Activated T-helper 9 cell treated with anti-CD3 and anti-CD28 coated beads, Interleukin-2, amount 50 U/mL, for 16 hours (primary cell): ENCODE measurements at regions not wholly inside any gene's neighbourhood (a gene's known extent, or its start where the extent isn't known, plus 50 kb on each side); places are given as distances from the start of the nearest gene placed in this dataset.

Experiments
- DNase-seq: peaks from one replicate; pipeline ENCODE4 v3.0.0-alpha.2; 2020; ENCODE audit warnings: low read depth

DNA sequence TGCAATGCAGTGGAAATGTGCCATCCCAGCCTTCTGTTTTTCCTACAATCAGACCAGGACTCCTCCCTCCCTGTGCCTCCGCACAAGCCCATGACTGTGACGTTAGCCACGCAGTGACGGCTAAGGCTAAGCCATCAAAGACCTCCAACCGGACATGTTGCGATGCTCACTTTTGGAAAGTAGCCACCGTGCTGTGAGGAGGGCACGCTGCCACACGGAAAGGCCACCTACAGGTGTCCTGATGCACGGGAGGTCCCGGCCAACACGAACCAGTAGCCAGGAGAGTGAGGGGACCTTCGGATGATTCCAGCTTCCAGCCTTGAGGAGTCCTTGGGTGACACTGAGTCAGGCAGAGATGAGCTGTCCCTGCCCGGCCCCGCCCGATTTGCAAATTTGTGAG, 53.9 kb downstream of the FOXL1 start:
- no peak for DNase-seq

DNA sequence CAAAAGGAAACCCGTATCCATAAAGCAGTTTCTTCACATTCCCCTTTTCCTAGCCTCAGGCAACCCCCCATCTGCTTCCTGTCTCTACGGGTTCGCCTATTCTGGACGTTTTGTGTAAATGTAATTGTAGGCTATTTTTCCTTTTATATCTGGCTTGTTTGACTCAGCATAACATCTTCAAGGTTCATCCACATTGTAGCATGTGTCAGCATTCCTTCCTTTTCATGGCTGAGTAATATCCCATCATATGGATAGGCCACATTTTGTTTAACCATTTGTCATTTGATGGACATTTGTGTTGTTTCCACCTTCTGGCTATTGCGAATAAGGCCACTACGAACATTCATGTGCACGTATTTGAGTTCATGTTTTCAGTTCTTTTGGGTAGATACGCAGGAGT, 54.6 kb downstream of the FOXL1 start:
- no peak for DNase-seq

DNA sequence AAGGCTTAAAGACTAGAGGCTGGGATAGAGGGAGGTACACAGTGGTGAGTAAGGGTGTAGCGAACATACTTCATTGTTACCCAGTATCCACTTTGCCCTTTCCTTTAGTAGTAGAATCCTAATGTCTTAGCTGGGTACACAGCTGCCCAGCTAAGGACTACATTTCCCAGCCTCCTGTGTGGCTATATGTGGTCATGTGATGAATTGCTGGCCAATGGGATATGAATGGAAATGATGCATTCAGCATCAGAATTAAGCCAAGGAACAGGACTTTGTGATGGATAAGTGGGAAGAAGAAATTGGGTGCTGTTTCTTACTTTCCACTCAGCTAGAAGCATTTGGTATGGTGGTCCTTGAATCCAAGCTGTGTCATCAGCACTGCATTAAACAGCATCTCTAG, 55.9 kb downstream of the FOXL1 start:
- DNase-seq: no peak

DNA sequence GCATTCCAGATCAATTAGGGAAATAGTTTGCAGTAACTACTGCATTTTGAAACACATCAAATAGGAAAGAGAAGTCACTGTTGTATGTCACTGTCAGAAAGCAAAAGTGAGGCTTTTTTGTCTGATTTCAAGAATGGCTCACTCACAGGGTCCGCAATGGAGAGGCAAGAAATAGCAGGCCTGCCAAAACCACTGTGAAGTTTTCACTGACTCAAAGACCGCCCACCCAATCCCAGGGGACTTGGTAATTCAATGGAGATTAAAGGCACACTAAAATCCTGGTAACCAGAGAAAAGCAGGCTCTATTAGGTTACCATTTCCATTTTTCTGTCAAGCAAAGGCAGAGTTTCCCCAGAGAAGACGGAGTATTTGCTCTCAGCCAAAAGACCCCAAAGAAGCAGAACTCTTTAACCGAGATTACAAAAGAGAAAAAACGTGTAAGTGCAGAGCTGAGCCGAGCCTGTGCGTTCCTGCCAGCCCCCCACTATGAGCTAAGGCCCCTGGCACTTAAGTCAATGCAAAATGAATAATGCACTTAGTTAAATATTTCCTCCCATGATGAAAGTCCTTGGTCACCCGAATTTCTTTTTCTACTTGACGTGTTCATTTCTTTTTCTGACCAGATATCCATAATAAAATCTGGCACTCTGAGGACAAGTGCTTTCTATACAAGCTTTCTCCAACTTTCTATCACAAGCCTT, 57.0 kb downstream of the FOXL1 start:
- DNase-seq: no peak

DNA sequence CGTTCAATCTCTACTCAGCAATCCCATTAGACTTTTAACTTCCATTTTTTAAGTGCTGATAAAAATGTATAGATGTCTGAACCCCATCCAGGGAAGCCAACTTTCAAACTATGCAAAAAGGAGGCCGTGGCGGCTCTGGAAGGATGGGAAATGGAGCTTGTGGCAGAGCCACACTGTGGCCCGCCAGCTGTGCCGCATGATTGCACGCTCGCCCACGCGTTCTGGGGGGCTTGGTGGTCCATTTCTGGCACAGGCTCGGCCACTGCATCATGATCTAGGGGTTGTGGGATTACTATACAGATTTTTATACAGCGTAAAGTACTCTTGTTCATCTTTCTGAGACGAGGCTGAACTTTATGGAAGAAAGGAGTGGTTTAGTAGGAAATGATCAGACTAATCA, 57.6 kb downstream of the FOXL1 start:
- DNase-seq: no peak

DNA sequence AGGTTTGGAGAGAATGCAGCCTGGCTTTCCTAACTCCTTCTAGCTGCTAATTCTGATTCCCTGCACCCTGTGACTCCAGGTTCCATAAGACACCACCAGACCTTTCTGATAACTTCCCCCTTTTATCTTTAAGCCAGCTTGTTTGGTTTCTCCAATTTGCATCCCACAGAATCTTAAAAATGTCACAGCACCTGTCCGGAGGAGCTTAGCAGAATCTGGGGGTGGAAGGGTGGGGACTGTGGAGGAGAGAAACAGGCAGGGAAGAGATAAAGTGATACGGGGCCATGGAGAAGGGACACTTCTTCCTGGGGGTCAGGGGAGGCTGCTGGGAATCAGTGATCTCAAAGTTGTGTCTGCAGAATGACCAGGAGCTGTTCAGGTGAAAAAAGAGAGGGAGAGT, 59.4 kb downstream of the FOXL1 start:
- DNase-seq: no peak

DNA sequence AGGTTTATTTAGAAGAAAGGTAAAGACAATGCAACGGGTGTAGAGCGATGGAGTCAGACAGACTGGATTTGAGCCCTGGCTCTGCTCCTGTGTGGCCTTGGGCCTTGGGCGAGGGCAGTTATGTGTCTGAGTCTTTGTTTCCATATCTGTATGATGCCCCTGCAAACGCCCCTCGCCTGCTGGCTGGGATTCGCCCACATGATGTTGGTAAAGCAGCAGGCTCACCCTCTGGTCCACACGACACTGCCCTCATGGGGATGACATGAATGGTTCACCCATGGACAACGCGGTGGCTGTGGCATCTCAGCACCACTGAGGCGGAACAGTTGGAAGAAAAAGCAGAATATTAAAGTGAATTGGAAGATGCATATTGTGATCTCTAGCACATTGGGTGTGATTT, 60.3 kb downstream of the FOXL1 start:
- DNase-seq: no peak

DNA sequence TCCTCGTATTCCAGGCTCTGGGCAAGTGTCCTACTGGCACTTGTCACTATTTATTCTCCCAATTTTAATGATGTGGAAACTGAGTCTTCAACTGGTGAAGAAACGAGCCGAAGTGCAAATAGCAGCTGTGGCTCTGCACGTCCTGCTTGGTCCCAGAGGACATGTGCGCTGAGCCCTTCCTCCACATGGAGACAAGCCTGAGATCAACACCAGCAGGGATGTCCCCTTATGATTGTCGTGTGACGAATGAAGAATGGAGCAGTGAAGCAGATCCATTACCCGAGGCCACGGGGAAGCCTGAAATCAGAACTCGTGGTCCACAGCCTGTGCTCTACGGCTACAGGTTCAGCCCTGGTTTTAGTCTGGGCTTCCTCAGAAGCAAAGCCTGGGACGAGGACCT, 61.0 kb downstream of the FOXL1 start:
- DNase-seq: no peak

DNA sequence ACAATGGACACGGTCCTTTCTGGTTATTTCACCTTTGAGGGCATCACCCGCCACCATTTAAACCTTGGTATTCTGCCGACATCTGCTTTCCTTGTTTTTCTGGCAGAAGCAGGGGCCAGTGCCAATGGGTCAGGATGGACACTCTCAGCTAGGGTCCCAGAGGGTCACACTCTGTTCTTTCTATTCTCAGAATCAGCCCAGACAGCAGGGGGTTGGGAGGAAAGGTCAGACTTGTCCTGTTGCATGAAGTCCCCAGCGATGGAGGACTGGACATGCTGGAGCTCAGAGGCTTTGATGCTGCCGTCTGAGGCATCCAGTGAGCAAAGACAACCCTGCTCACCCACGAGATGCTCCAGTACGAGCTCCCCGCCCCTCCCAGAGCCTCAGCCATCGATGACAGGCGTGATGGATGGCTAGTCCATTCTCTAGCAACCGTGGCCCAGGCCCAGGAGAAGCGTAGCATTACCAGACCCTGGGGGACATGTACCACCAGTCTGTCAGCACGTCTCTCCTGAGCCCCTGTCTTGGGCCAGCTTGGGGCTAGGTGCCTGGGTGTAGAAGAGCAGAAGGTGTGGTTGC, 62.0 kb downstream of the FOXL1 start:
- DNase-seq: no peak

DNA sequence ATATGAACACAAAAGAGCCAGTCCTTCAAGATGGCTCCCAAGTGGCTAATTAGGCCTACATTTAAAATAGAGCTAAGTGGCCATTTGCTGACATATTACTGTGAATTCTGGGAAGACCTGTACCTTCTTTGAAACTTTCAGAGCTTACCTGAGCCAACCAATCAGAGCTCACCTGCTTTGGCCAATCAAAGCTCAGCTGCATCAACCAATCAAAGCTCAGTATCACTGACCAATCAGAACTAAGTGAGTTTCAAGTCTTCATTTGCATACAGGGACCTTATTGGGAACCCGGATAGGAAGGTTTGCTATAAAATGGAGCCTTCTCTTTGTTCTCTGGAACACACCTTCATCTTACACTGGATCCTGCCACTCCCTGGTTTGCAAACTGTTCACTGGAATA, 63.7 kb downstream of the FOXL1 start:
- no peak for DNase-seq

DNA sequence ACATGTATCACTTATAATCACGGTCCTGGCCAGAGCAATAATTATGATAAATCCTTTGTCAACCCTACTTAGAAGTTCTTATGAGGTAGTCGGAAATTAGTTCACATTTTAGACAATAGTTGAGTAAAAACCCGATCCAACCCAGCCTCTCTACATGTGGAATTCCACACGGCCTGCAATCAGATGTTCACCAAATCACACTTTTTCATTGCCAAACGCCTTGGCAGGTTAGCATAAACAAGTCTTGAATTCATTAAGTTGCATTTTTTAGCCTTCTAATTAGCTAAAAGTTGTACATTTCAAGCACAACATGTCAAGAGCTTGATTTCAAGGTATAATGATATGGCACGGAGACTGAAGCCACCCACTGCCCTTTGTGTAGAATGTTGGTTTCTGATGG, 65.3 kb downstream of the FOXL1 start:
- no peak for DNase-seq

DNA sequence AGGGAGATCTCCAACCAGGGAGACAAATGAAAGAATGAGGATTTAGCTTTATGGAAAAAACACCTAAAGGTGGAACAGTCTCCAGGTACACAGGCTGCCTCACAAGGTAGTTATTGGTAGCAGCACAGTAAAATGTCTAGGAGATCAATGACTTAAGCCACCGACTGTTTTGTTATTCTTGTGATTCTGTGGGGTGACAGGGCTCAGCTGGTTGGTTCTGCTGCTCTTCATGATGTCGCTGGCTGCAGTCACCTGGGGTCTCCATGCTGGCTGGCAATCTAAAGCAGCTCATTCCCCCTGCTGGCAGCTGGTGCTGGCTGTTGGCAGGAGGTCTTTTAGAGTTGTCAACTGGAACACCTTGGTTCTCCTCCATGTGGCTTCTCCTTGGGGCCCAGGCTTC, 69.2 kb downstream of the FOXL1 start:
- no peak for DNase-seq

DNA sequence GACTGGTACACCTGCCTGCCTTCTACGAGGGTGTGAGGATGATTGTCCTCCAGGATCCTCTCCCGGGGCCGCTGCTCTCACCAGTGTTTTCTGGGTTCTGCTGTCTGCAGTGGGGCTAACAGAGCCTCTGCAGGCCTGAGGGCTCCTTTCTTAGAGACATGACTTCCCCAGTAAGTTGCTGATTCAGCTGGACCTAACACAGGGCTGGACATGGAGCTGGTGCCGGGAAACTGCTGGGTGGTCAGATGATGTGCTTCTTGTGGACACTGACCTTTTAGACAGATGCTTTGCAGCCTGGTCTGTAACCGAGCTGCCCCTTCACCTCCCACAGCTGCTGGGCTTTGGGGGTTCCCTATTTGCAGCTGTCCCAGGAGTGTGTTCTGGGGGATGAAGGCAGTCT, 71.5 kb downstream of the FOXL1 start:
- no peak for DNase-seq

DNA sequence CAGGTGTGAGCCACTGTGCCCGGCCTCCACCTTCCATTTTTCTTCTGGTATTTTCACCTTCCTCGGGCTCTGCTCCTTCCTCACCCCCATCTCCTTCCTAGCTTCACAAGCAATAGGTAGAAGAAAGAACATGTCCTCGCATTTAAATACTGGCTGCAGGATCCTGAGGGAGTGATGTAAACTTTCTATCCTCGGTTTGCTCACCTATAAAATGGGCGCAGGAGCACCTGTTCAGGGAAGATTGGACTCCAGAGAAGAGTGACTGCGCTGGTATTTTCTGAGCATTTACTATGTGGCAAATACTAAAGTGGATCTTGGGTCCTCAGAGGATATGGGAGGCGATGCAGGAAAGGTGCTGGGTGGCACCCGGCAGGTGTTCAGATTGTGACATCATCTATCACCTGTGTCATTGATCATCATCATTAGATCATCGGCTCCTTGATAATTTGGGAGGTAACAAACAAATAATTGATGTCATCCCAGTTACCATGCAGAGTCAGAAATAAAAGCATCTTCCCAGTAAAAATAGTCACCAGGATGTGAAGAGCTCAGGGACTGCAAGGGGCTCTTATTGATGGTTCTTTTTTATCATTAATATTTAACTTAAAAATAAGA, 72.8 kb downstream of the FOXL1 start:
- DNase-seq: no peak

DNA sequence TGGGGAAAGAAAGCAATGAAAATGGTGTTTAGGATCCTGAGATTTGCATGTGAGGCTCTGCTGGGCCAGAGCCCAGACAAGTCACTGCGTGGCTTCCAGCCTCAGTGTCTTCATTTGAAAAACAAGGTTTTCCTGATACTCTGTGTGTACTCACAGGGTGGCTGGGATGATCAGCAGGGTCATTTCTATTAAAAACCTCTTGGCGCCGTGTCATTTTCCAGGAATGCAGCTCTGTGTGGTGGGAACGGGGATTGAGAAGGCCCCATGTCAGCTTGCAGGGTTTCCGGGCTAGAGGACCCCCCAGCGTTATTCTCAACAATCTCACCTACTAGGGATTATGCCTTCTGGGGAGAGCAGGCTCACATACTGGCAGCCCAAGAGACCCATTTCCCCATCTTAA, 73.5 kb downstream of the FOXL1 start:
- no peak for DNase-seq

DNA sequence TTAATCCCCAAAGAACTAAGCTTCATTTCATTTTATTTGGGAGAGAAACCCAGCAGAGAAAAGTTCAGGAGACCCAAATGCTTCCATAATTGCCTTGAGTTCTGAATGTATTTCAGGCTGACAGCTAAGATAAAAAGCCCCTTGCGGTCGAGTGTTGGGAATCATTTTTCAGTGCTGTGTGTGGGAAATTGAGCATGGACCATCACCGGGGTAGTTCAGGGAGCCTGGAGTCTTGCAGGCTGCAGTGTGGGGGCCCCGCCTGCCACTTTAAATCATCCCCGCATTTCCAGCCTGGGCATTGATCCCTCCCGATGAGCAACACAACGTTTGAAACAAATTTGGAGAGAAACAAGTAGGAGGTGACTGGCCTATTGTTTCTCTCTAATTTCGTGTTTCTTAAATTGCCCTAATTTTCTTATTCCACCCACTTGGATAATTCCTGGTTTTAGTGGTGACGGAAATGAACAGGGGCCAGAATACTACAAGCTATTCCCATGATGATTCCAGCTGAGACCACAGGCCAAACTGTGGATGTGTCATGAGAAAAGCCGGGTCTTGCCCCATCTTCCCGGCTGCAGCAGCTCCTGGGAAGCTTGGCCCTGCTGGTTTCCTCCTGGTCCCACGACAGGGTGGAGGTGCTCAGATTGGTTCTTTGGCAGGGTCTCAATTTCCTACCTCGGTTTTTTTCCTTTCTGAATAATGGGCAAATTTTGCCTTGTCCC, 75.1 kb downstream of the FOXL1 start:
- no peak for DNase-seq

DNA sequence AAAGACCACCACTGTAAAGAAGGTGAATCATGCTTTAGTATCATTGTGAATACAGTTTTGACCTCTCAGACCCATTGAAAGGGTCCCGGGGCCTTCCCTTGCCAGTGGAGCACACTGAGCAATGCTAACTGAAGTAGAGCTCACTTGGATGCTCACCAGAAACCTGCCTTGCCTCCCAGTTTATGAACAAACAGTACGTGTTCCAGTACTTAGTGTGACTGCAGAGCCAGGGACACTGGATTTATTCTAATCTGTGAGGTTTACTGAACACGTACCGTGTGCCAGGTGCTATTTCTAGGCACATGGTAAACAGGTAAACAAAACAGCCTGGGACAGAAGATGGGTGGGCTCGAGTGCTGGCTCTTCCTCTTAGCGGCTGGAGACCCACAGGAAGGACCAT, 79.6 kb downstream of the FOXL1 start:
- DNase-seq: no peak

DNA sequence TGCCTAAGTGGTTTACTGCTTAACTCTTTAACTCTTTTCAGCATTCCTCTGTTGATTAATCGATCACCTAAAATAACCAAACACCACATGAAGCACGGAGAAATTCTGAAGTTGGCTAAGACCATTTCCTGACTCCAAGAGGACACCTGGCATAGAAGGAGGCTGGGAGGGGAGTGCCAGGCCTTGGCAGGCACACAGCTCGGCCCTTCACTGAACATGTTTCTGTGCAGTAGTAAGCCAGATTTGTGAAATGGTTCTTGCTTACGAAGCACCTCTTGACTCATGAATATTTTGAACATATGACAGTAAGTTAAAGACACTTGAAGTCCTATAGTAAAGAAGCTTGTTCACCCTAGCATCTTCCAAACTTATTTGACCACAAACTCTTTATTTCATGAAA, 82.3 kb downstream of the FOXL1 start:
- DNase-seq: no peak

DNA sequence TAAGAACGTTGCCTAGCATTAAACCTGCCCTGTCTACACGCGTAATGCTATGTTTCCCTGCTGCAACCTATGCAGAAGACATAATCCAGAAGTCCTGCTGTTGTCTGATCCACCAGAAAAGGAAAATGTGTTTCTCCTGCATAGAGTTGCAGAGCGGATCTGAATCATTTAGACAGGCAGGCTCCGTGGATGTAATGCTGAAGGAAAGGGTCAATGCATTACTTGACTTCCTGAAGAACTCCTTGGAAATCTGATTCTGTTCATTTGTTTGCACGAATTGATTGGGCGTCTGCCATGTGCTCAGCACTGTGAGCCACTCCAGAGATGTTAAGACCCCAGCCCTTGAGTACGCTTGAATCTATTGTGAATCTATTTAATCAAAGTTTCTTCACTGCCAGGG, 83.4 kb downstream of the FOXL1 start:
- DNase-seq: no peak

DNA sequence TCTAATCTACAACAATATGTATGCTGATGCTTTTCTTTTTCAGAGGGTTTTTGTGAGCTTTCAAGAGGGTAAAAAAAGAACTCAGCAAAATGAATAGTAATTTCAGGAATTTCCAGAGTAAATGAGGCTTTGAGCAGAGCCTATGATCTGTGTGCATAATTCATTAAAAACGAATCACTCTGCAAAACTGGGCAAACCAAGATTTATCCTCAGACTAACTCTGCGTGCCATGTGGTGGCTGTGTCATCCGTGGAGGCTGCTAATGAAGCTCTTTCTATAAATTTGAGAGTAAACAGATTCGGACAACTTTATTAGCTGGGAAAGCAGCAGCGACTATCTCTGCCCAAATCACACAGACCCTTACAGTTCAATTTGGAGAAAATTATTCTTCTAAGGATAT, 83.8 kb downstream of the FOXL1 start:
- no peak for DNase-seq

DNA sequence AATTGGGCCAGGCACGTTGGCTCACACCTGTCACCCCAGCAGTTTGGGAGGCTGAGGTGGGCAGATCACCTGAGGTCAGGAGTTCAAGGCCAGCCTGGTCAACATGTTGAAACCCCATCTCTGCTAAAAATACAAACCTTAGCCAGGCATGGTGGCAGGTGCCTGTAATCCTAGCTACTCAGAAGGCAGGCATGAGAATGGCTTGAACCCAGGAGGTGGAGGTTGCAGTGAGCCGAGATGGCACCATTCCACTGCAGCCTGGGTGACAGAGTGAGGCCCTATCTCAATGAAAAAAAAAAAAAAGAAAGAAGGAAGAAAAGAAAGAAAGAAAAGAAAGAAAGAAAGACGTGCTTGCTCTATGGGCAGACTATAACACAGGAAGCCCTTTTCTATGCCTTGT, 84.4 kb downstream of the FOXL1 start:
- no peak for DNase-seq

DNA sequence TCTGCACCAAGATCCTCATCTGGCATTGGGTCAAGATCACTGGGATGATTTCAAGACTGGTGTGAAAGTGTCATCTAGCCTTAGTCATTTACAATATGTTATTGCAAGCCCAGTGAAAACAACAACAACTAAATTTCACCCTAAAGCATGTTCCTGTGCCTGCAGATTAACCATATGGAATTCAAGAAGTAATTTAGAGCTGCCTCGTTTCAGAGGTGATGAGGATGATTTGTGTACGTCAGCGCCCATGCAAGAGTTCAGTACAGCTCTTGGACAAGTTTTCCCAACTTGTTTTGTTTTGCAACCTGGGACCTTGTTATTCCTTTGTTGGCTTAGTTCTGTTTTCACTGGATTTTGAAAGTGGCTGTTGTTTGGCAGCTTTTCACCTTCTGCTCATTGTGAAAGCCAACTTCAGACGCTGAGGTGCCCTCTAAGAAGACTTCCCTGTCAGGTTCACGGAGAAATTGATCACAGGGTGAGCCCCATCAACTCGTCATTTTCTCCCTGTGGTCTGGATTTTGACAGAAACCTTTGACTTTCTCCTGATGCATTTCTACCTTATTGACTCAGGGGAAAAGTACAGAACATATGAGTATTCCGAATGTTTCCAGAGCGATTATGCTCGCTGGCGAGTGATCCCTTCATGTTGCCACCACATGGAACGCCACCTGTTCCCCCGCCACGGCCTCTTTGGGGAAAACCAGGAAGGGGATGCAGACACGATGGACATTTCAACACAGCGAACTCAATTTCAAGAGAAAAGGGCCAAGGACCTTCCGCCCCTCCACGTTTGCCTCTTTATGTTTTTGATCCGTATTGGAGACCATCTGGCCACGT, 85.6 kb downstream of the FOXL1 start:
- DNase-seq: no peak
